H54 (cell line): ENCODE measurements at regions not wholly inside any gene's neighbourhood (a gene's known extent, or its start where the extent isn't known, plus 50 kb on each side); places are given as distances from the start of the nearest gene placed in this dataset.

Experiments
- DNase-seq: peaks from one replicate; pipeline ENCODE4 v3.0.0; 2011; ENCODE audit warnings: low spot score, mixed read lengths; ENCODE audit not compliant: insufficient read length
- FAIRE-seq: peaks from 3 replicates; lab custom pipeline; 2011; peaks lifted over from hg19 to GRCh38; lab: Jason Lieb, UNC
- POLR2A ChIP-seq: IDR thresholded peaks from 2 replicates; pipeline ENCODE4 v1.6.1; 2011; ENCODE audit warnings: low read depth, mild to moderate bottlenecking, low read length

GRCh38 chr18:27752944-27753343 lies 424.0 kb downstream of the CDH2 start:
- DNase-seq (no peak), FAIRE-seq (no peak)
- no peak for TF ChIP-seq POLR2A

- no peak for FAIRE-seq
- DNase-seq = no peak
- TF ChIP-seq POLR2A = no peak
Observed at GRCh38 chr18:27750923-27751322, 426.0 kb downstream of the CDH2 start.

GRCh38 chr18:27750014-27750413 lies 426.9 kb downstream of the CDH2 start:
- no peak for TF ChIP-seq POLR2A
- FAIRE-seq = peak; percentile 81
- peak; percentile 7 for DNase-seq

GRCh38 chr18:27749194-27749593 lies 427.7 kb downstream of the CDH2 start:
- no peak for TF ChIP-seq POLR2A
- FAIRE-seq (no peak), DNase-seq (no peak)

- FAIRE-seq (no peak), DNase-seq (no peak)
- no peak for TF ChIP-seq POLR2A
Observed at GRCh38 chr18:27746241-27746640, 430.7 kb downstream of the CDH2 start.

- no peak for DNase-seq
- TF ChIP-seq POLR2A = no peak
- FAIRE-seq = no peak
Observed at GRCh38 chr18:27735117-27735516, 441.8 kb downstream of the CDH2 start.

GRCh38 chr18:27731211-27731610 lies 445.7 kb downstream of the CDH2 start:
- TF ChIP-seq POLR2A = no peak
- DNase-seq = no peak
- FAIRE-seq = no peak

GRCh38 chr18:27728659-27729058 lies 448.3 kb downstream of the CDH2 start:
- no peak for DNase-seq
- no peak for TF ChIP-seq POLR2A
- no peak for FAIRE-seq

GRCh38 chr18:27724362-27724761 lies 452.6 kb downstream of the CDH2 start:
- no peak for FAIRE-seq
- no peak for TF ChIP-seq POLR2A
- no peak for DNase-seq

GRCh38 chr18:27723168-27723567 lies 453.8 kb downstream of the CDH2 start:
- no peak for TF ChIP-seq POLR2A
- DNase-seq (no peak), FAIRE-seq (no peak)

GRCh38 chr18:27719680-27720079 lies 457.2 kb downstream of the CDH2 start:
- DNase-seq (no peak), FAIRE-seq (no peak)
- TF ChIP-seq POLR2A = no peak

- FAIRE-seq (no peak), DNase-seq (no peak)
- no peak for TF ChIP-seq POLR2A
Observed at GRCh38 chr18:27717816-27718215, 459.1 kb downstream of the CDH2 start.

GRCh38 chr18:27717250-27717649 lies 459.7 kb downstream of the CDH2 start:
- no peak for DNase-seq
- TF ChIP-seq POLR2A = no peak
- no peak for FAIRE-seq

- no peak for FAIRE-seq
- no peak for TF ChIP-seq POLR2A
- no peak for DNase-seq
Observed at GRCh38 chr18:27715751-27716150, 461.2 kb downstream of the CDH2 start.

GRCh38 chr18:27713738-27714095 lies 463.2 kb downstream of the CDH2 start:
- TF ChIP-seq POLR2A = no peak
- DNase-seq (no peak), FAIRE-seq (no peak)
